OCI-LY7 (cell line): ENCODE measurements at regions not wholly inside any gene's neighbourhood (a gene's known extent, or its start where the extent isn't known, plus 50 kb on each side); places are given as distances from the start of the nearest gene placed in this dataset.
A peak's percentile ranks its signal among the peaks of the same experiment; 100 is the strongest.

Experiments used
- EZH2phosphoT487 ChIP-seq: fragments of 200-600 bp; sonication (generic); IDR thresholded peaks from 2 replicates; pipeline ENCODE4 v1.6.1; 2018; ENCODE audit warnings: low read depth, borderline replicate concordance, mild to moderate bottlenecking, mixed run types, antibody characterized with exemption, low read length, moderate library complexity, mixed read lengths
- TF ChIP-seq, protein P1 (sequence below): fragments of 200-600 bp; sonication (generic); conservative IDR thresholded peaks from 2 replicates; pipeline ENCODE4 v1.5.1; 2014; ENCODE audit warnings: mild to moderate bottlenecking, antibody characterized with exemption, low read length, moderate library complexity, mixed read lengths

- TF ChIP-seq, protein P1, sequence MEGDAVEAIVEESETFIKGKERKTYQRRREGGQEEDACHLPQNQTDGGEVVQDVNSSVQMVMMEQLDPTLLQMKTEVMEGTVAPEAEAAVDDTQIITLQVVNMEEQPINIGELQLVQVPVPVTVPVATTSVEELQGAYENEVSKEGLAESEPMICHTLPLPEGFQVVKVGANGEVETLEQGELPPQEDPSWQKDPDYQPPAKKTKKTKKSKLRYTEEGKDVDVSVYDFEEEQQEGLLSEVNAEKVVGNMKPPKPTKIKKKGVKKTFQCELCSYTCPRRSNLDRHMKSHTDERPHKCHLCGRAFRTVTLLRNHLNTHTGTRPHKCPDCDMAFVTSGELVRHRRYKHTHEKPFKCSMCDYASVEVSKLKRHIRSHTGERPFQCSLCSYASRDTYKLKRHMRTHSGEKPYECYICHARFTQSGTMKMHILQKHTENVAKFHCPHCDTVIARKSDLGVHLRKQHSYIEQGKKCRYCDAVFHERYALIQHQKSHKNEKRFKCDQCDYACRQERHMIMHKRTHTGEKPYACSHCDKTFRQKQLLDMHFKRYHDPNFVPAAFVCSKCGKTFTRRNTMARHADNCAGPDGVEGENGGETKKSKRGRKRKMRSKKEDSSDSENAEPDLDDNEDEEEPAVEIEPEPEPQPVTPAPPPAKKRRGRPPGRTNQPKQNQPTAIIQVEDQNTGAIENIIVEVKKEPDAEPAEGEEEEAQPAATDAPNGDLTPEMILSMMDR = peak; percentile 52; the same call in 1 of the 2 replicates
- TF ChIP-seq EZH2phosphoT487 = no peak
Observed at GRCh38 chr11:95584589-95584988, 205.0 kb downstream of the FAM76B start.
